Vagina (tissue), 2 donors: ENCODE measurements at regions not wholly inside any gene's neighbourhood (a gene's known extent, or its start where the extent isn't known, plus 50 kb on each side); places are given as distances from the start of the nearest gene placed in this dataset.

Experiments used
- DNase-seq, 2 donors: peaks; one replicate each; pipeline ENCODE4 v3.0.0-alpha.2; 2017; ENCODE audit errors: extremely low spot score in 2 of 2
- H3K27ac ChIP-seq: fragments of 200-600 bp; sonication (generic); one replicate; pipeline ENCODE4 v1.5.1; 2019
- H3K27me3 ChIP-seq: fragments of 200-600 bp; sonication (generic); one replicate; pipeline ENCODE4 v1.5.1; 2019
- H3K36me3 ChIP-seq, 2 donors: fragments of 200-600 bp; sonication (generic); one replicate each; pipeline ENCODE4 v1.5.1; 2017 to 2019
- H3K4me1 ChIP-seq: fragments of 200-600 bp; sonication (generic); one replicate; pipeline ENCODE4 v1.5.1; 2019
- H3K4me3 ChIP-seq, 2 donors: fragments of 200-600 bp; sonication (generic); 1 replicate in 1 of 2; 2 replicates in 1 of 2; pipeline ENCODE4 v1.5.1; 2016 to 2019
- H3K9me3 ChIP-seq: fragments of 200-600 bp; sonication (generic); one replicate; pipeline ENCODE4 v1.5.1; 2019
- CTCF ChIP-seq, 3 experiments: fragments of 450-650 bp in 2 of 3; fragments of 200-600 bp in 1 of 3; sonication (generic) in 1 of 3; IDR thresholded peaks; one replicate each; pipeline ENCODE4 v1.5.1; 2017 to 2019; ENCODE audit warnings: antibody characterized with exemption in 3 of 3, mild to moderate bottlenecking in 2 of 3, moderate library complexity in 2 of 3
- POLR2A ChIP-seq, 2 donors: fragments of 450-650 bp; IDR thresholded peaks; one replicate each; pipeline ENCODE4 v1.6.1; 2017; ENCODE audit warnings: antibody characterized with exemption in 2 of 2, mild to moderate bottlenecking in 2 of 2, moderate library complexity in 2 of 2
- POLR2AphosphoS5 ChIP-seq, 2 donors: sonication (generic); formaldehyde crosslinking; IDR thresholded peaks; one replicate each; pipeline ENCODE4 v1.9.0; 2017; ENCODE audit warnings: antibody characterized with exemption in 2 of 2, mild to moderate bottlenecking in 2 of 2, low read depth in 1 of 2; ENCODE audit not compliant: insufficient read depth in 1 of 2
- intact Hi-C: fragments of 100-400 bp; cut with DNase I; formaldehyde crosslinking; loops from one replicate; pipeline ENCODE4 v1.15.1; 2023

GRCh38 chr15:61701455-61701854 is 358.8 kb downstream of the VPS13C start:
- Histone ChIP-seq H3K36me3 (no peaks in the 10 kb centered on the region), H3K27ac (no peak overlapping the region), H3K27me3 (no peaks in the 10 kb centered on the region), H3K9me3 (no peaks in the 10 kb centered on the region), H3K4me1 (no peaks in the 10 kb centered on the region), H3K4me3 (no peak overlapping the region)
- no peak for DNase-seq
- intact Hi-C loops: no loop called here
- TF ChIP-seq CTCF (IDR thresholded peaks at IDR 0.05) (no peak), POLR2AphosphoS5 (IDR thresholded peaks at IDR 0.05; ENCODE audit: insufficient read depth in 1 of 2, low read depth in 1 of 2) (no peak), POLR2A (IDR thresholded peaks at IDR 0.05) (no peak)

- TF ChIP-seq CTCF (IDR thresholded peaks at IDR 0.05) (no peak), POLR2A (IDR thresholded peaks at IDR 0.05) (no peak), POLR2AphosphoS5 (IDR thresholded peaks at IDR 0.05; ENCODE audit: insufficient read depth in 1 of 2, low read depth in 1 of 2) (no peak)
These were observed 359.4 kb downstream of the VPS13C start for GRCh38 chr15:61700803-61701202.

GRCh38 chr15:61697796-61698195 is 362.5 kb downstream of the VPS13C start:
- intact Hi-C loops: no loop called here
- H3K27me3 ChIP-seq: no peaks in the 10 kb centered on the region
- H3K4me3 ChIP-seq: no peak overlapping the region
- H3K4me1 ChIP-seq: no peaks in the 10 kb centered on the region
- no peaks in the 10 kb centered on the region for H3K9me3 ChIP-seq
- H3K27ac ChIP-seq: no peak overlapping the region
- no peak for TF ChIP-seq POLR2AphosphoS5 (IDR thresholded peaks at IDR 0.05; ENCODE audit: insufficient read depth in 1 of 2, low read depth in 1 of 2)
- no peak for TF ChIP-seq CTCF (IDR thresholded peaks at IDR 0.05)
- TF ChIP-seq POLR2A (IDR thresholded peaks at IDR 0.05): no peak
- H3K36me3 ChIP-seq: no peaks in the 10 kb centered on the region
- no peak for DNase-seq

More at GRCh38 chr15:61700803-61701202, 359.4 kb downstream of the VPS13C start:
- Histone ChIP-seq H3K36me3 (no peaks in the 10 kb centered on the region), H3K27ac (no peak overlapping the region), H3K4me3 (no peak overlapping the region), H3K27me3 (no peaks in the 10 kb centered on the region), H3K4me1 (no peaks in the 10 kb centered on the region), H3K9me3 (no peaks in the 10 kb centered on the region)
- no peak for DNase-seq
- intact Hi-C loops: no loop called here

GRCh38 chr15:61689067-61689466 is 371.2 kb downstream of the VPS13C start:
- TF ChIP-seq POLR2AphosphoS5 (IDR thresholded peaks at IDR 0.05; ENCODE audit: insufficient read depth in 1 of 2, low read depth in 1 of 2): no peak
- TF ChIP-seq CTCF (IDR thresholded peaks at IDR 0.05): no peak
- TF ChIP-seq POLR2A (IDR thresholded peaks at IDR 0.05): no peak
- intact Hi-C loops: no loop called here
- no peak overlapping the region for H3K27ac ChIP-seq
- H3K36me3 ChIP-seq: no peaks in the 10 kb centered on the region
- H3K4me3 ChIP-seq: no peak overlapping the region
- no peaks in the 10 kb centered on the region for H3K4me1 ChIP-seq
- no peaks in the 10 kb centered on the region for H3K27me3 ChIP-seq
- H3K9me3 ChIP-seq: no peaks in the 10 kb centered on the region
- DNase-seq: no peak

GRCh38 chr15:61687651-61688050 is 372.6 kb downstream of the VPS13C start:
- Histone ChIP-seq H3K9me3 (no peaks in the 10 kb centered on the region), H3K27me3 (no peaks in the 10 kb centered on the region), H3K4me3 (no peak overlapping the region), H3K27ac (no peak overlapping the region), H3K36me3 (no peaks in the 10 kb centered on the region), H3K4me1 (no peaks in the 10 kb centered on the region)
- TF ChIP-seq CTCF (IDR thresholded peaks at IDR 0.05) (no peak), POLR2AphosphoS5 (IDR thresholded peaks at IDR 0.05; ENCODE audit: insufficient read depth in 1 of 2, low read depth in 1 of 2) (no peak), POLR2A (IDR thresholded peaks at IDR 0.05) (no peak)
- intact Hi-C loops: no loop called here
- no peak for DNase-seq
